GM19467 (cell line): ENCODE measurements at regions not wholly inside any gene's neighbourhood (a gene's known extent, or its start where the extent isn't known, plus 50 kb on each side); places are given as distances from the start of the nearest gene placed in this dataset.
"Not testable (repeated sequence)": the region's sequence is repeated elsewhere in the genome, so short reads cannot be mapped to it uniquely, and the experiment has no call there.

Source experiments
- ATAC-seq: cut with Tn5 transposase; IDR thresholded peaks from one replicate; pipeline ENCODE4 v1.9.1; 2021; ENCODE audit warnings: mild to moderate bottlenecking, moderate library complexity; ENCODE audit not compliant: unreplicated experiment

DNA sequence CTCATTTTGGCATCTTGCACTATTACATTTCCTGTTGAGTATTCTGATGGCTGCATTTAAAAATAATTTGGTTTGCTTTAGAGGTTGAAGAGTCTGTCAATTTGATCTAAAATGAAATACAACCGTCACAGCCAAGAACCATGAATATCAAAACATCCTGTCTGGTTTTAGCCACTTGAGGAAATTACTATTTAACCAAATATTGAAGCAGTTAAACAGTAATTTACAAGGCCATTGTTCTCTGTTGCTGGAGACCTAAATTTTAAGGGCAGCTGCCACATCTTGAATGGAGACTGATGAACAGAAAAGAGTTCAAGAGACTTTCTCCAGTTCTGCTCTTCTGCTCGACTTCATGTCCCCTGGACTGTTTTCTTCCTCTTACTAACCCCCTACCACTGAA, 549.4 kb downstream of the LRRC70 start:
- peak; percentile 63 for ATAC-seq

DNA sequence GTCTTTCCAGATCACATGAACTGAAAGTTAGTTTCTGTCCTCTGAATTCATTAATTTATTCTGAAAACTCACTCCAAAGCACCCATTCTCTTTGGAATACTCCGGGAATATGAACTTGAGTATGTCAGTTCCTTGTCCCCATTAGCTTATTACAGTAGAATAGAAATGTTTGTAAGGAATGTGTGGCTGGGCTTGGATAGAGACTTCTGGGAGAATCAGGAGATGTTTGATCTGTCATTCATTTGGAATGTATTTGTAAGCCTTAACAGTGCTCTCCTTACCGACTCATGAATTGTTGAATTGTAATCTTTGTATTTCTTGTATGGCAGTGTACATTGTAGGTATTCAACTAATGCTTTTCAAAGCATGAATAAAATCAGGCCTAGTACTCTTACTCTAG, 548.4 kb downstream of the LRRC70 start:
- no peak for ATAC-seq

DNA sequence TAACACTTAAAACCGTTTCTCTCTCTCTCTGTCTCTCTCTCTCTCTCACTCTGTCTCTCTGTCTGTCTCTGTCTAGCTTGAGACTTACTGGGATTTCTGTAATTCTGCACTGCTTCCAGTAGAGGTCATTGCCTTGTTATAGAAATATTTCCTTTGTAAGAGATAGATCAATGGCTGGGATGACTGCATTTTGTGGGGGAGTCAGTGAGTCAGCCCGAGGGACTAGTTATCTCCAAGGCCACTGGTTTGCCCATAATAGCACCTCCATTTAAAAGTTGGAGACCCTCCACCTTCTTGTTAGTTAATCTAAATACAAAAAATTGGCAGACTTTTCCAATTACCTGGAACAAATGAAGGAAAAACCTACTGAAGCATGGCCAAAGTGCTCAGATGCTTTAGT, 547.2 kb downstream of the LRRC70 start:
- ATAC-seq, result peak; percentile 66

DNA sequence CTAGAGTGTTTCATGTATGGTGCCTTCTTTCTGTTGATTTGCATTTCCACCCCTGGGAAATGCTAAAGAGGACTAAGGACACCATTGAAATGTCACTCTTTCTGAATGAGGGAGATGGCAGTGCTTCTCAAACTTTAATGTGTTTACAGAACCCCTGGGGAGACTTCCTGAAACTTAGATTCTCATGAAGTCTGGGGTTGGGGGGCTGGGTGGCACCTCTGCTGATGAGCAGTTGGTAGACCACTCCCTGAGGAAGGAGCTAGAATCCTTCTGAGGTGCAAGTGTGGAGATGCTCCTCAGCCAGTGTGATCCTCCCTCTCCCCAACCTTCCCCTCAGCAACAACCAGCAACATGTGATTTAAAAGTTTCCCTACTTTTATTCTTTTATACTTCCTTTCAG, 546.8 kb downstream of the LRRC70 start:
- ATAC-seq, result no peak

DNA sequence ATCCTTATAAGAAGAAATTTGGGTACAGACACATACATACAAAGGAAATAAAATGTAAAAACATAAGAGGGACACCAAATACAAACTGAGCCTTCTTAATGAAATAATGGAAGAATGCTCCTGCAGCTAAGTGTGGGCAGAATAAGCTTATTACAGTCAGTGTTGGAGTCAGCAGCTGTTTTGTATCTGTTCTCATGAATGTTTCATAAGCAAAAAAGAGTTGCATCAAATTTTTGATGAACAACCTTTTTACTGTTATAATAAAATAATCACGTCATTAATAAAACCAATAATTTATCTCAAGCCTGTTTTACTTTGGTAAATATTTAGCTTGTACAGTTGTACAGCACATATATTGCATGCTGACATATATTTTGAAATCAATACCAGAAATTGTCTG, 545.6 kb downstream of the LRRC70 start:
- ATAC-seq, result no peak

DNA sequence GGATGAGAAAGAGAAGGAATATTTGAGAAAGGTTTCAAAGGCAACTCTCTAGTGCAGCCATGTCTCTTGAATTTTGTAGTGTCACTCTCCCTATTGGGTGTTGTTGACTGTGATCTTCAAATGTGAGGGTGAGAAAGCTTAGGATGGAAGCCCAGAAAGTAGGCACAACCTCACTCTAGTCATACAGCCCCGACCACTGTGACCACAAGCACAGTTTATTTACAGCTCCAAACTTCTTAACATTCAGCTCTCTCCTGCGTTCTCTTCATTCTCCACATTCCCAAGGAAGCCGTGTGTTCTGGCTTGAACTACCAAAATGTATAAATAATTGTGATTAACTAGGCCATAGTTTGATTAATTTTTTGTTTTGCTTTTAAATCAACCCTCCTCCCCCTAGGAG, 542.9 kb downstream of the LRRC70 start:
- ATAC-seq, result no peak

DNA sequence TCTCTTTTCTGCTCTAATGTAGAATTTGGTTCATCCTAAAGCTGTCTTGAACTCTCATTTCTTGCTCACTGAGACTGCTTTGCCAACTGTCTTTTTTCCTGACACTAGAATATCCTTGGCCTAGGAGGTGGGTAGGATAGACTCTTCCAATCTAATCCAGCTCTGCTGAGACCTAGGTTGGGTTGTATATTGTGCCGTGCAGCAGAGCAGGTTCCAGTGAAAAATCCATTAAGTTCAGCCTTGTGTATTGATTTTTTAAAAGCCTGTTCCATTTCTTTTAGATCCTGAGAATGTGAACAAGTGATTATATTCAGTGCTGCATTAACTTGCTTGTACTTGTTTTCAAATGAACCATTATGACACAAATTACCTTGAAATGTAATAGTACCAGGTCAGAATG, 539.6 kb downstream of the LRRC70 start:
- ATAC-seq, result no peak

DNA sequence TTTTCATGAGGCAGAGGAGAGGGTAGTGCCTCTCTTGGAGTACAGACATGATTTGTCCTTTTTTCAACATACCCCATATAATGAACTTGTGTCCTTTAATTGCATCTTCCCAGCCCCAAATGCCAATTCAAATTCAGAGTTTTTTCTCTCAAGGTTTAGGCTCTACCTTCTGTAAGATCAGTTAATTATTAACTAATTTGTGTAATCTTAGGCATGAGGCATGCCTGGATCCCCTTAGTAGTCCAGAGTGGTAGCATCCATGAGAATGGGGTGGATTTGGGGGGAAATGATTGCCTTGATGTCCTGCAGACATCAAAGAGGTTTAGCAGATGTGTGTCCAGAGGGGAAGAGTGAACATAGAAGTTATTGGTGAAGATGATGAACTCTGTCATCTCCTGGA, 533.3 kb downstream of the LRRC70 start:
- no peak for ATAC-seq

DNA sequence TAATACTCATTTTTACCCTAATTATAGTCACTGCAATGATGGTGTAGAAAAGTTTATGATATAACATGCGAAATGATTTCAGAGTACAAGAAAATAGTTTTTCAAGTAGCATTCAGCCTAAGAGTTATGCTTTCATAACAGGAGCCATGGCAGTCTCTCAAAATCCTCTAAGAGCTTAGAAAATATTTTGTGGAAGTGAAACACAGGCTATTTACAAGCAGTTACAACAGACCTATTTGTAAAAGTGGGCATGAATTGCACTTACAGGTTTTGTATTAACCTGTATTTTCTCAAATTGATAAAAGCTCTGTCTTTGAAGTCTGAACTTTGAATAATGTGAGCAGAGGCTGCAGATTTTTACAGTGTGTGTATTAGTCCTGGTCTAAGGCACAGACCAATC, 523.3 kb downstream of the LRRC70 start:
- ATAC-seq, result no peak

DNA sequence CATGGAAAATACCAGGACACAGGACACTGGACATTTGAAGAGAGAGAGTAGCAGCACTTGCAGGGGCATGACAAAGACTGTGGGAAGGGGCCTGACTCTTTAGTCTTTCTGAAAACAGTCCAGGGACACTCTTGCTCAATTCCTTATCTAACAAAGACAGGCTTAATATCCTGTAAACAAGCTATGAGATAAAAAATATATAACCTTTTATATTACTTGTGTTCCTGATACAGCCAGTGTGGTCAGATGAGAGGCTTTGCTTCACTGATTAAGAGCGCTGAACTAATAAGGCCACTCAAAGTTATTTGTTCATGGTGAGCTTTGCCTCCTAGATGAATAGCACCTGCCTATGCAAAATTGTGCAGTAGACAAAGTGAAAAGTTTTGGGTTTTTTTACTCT, 518.7 kb downstream of the LRRC70 start:
- ATAC-seq, result no peak

DNA sequence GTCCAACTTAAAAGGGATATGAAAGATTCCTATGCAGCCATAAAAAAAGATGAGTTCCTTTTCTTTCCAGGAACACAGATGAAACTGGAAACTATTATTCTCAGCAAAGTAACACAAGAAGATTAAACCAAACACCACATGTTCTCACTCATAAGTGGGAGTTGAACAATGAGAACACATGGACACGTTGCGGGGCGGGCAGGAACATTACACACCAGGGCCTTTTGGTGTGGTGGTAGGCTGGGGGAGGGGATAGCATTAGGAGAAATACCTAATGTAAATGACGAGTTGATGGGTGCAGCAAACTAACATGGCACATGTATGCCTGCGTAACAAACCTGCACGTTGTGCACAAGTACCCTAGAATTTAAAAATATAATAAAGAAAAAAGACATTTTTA, 516.1 kb downstream of the LRRC70 start:
- ATAC-seq, result no peak

DNA sequence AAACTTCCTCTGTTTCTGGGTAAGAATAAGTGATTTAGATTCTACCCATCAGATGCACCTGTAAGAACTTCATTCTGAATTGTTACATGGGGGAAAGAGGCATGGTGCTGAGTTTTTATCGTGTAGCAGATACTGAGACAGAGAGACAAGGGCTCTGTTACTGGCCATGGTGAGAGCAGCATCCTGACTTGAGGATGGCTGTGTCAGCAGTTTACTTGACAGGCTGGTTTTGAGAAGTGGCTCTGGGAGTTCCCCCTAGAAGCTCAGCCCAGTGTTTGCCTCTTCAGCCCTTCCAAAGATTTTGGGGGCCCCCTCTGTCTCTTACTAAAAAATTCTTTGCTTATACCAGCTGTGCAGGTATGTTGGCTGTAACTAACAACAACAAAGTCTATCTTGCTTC, 510.5 kb downstream of the LRRC70 start:
- ATAC-seq, result no peak

DNA sequence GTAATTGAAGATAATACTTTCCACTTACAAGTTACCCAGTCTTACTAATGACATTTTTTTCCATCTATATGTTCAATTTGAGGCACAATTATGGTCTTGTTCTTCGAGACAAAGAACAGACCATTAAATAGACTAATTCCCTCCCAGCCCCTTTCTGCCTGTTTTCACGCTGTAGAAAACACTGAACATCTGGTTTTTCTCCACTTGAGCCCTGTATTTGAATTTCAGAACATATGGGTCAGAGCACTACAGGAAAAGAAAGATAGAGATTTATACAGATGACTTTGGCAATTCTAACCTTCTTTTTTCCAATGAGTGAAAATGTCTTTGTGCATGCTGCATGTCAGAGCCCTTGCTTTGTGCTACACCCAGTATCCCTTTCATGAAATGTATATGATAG, 506.9 kb downstream of the LRRC70 start:
- ATAC-seq, result no peak

DNA sequence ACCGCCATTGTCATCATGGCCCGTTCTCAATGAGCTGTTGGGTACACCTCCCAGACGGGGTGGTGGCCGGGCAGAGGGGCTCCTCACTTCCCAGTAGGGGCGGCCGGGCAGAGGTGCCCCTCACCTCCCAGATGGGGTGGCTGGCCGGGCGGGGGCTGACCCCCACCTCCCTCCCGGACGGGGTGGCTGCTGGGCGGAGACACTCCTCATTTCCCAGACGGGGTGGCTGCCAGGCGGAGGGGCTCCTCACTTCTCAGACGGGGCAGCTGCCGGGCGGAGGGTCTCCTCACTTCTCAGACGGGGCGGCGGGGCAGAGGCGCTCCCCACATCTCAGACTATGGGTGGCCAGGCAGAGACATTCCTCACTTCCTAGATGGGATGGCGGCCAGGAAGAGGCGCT, 505.1 kb downstream of the LRRC70 start:
- ATAC-seq, result not testable (repeated sequence)

DNA sequence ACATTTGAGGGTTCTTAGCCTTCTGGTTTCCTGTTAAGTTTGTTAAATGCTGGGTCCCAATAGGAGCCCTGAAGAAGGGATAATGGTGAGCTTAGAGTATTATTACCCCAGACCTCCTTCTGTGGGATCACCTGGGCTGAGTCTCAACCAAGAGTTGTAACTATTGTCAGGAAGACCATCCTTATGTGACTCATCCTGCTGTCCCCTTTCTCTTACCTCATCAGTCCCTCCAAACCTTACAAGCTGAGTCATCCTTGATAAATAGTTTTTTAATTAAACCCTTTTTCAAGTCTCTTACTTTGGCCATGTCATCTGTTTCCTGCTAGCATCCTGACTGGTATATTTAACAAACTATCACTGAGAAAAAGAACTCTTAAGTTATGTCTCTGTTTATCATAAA, 502.8 kb downstream of the LRRC70 start:
- no peak for ATAC-seq

DNA sequence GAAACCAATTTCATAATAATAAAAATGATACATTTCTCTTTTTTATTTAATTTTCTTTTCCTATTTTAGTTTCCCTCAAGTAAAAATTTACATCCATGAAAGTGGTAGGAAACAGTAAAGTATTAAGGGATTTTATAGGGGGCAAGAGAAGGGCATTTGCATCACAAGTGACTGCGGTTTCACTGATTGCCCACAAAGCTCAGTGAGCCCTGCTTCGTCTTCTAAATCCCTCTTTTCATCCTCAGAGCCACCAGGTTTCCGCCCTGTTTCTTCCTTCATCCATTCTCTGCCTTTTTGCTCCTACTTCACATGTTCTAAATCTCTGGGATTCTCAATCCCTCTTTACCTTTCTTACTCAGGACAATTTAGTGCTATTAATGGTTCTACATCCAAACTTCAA, 491.4 kb downstream of the LRRC70 start:
- no peak for ATAC-seq

DNA sequence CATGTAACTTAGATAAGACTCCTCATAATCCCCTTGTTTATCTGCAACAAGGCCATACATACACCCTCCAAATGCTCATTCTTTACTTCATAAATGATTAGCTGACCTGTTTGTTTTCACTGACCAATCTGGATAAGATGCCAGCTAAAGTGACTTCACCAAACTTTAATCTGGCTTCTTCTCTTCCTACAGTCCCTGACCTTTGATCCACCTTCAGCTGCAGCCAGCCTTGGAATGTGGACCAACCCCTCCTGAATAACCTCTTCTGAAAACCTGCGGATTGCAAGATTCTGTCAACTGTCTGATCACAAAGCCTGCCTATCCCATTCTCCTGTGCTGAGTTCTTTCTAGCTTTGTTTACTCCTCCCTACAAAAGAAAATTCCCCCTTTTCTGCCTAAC, 476.8 kb downstream of the LRRC70 start:
- ATAC-seq, result no peak

DNA sequence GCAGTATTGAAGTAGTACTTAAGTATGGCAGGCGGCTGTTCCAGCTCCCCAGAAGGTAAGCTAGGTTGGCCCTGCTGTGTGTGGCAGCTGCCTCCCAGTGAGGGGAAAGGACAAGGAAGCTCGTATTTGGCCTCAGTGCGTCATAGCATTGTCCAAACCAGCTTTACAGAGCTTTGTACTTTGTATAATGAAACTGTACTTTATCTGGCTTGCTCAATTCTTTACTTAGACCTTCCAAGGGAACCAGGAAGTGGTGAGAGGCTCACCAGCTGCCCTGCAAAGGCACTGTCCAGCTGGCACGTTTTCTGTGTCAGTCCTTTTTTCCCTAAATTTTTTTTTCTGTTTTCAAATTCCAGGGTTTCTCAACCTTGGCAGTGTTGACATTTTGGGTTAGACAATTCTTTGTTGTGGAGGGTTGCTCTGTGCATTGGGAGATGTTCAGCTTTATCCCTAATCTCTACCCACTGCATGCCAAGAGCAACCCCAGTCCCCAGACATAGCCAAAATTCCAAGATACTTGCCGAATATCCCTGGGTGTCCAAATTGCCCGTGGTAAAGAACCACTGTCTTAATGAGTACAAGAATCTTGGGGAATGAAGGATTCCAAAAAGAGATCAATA, 474.5 kb downstream of the LRRC70 start:
- ATAC-seq, result no peak

DNA sequence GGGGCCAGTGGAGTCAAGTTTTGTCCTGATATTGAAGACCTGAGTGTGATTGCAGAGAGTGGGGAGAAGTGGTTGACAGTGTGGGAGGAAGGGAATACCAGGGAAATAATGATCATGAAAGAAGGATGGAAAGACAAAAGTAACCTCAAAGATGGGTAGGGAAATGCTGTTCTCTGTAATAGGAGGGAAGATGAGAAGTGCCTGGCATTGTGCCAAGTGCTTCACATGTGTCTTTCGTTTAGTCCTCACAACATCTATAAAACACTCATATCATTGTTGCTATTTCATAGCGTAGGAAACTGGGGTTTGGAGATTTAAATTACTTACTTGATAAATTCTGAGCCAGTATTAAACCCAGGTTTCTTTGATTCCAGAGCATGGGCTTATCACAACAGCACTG, 472.3 kb downstream of the LRRC70 start:
- no peak for ATAC-seq

DNA sequence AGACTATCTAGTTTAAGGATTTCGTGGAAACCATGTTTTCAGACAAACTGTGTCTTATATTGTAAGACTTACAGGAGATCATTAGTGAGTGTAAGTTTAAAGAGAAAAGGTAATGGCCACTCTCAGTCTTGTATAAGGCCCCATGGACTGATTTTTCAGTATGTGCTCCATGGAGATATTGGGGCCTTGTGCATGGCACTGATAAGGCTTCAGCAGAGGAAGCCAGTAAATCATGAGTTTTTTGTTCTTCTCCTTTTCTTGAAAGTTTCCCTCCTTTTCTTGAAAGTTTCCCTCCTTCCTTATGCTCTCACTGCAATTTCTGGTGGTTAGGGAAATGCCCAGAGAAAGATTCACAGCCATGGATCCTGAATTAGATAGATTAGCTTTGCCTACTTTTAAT, 471.3 kb downstream of the LRRC70 start:
- no peak for ATAC-seq

DNA sequence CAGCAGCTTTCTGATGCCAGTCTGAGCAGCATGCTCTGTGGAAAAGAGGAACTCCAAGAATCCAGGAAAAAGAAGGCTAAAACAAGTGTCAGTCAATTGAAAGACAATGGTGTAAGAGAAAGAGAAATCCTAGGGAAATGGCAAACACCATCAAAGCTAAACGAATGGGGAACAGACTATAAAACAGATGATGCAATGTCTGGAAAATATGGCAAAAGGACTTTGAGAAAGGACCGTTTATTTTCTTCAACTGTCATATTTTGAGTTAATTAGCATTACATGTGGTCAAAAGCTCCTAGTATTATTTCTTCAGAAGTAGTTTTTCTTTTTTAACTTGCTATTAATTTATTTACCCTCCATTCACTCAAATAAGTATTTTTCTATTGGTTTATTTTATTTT, 465.2 kb downstream of the LRRC70 start:
- no peak for ATAC-seq

DNA sequence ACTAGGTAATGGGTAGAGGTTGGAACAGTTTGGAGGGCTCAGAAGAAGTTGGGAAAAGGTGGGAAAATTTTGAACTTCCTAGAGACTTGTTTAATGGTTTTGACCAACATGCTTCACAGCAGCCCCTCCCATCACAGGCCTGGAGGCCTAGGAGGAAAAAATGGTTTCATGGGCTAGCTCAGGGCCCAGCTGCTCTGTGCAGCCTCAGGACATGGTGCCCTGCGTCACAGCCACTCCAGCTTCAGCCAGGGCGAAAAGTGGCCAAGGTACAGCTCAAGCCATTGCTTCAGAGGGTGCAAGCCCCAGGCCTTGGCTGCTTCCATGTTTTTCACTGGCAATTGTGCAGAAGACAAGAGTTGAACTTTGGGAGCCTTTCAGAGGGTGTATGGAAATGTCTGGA, 453.7 kb downstream of the LRRC70 start:
- ATAC-seq, result no peak

DNA sequence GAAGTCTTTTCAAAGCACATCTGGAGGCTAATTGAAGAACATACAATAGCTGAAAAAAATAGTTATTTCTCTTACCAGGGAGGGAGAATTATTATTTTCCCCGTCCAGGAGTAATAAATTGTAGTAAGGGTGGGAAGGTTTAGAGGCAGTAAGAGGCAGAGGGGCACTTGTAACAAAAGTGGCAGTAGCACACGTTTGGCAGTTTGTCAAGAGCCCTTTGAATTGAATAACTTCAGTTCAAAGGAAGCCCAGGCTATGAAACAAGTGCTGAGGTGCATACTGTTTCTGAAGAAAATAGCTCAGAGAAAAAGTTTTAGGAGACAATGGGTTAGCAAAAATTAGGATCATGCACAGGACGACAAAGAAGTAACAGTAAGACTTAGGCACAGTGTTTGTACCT, 451.3 kb downstream of the LRRC70 start:
- ATAC-seq, result no peak

DNA sequence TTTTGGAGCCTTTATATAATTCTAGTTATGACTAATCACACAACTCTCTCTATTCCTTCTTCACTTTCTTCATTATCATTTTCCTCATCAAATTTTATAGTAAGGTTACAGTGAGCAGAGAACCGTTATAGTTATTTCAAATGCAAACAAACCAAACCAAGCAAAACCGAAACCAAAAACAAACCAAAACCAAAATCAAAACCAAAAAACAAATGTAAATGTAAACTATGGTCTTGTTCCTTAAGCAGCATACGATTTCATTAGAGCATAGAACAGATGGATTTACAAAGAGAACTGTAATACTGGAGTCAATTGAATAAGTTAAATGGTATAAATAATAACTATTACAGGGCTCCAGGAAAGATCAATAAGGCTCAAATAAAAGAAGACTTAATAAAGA, 447.1 kb downstream of the LRRC70 start:
- ATAC-seq, result no peak
